ENCODE measurements at regions not wholly inside any gene's neighbourhood (a gene's known extent, or its start where the extent isn't known, plus 50 kb on each side); places are given as distances from the start of the nearest gene placed in this dataset.
A peak's percentile ranks its signal among the peaks of the same experiment; 100 is the strongest.

DNA sequence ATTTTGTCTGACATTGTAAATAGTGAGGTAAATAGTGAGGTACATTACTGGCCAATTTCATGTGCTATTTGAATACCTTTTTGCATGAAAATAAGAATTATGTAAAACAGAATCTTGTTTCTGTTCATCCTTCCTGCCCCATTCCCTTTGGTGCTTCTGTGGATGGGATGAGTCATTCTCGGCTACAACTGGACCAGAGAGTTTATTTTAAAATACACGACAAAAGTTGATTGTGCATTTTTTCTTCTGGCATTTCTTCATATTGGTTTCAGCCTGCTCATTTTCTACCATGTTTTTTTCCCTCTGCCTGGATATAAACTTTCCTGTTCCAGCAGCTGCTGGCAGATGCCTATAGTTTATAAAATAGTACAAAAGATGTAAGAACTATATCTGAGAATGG lies 107.5 kb downstream of the CYSLTR2 start:
- H3K4me3 ChIP-seq (ENCODE audit: control insufficient read depth, low read depth, low read length) = no peak overlapping the region
- no peak for DNase-seq (ENCODE audit: low read depth)
- TF ChIP-seq, protein P1, sequence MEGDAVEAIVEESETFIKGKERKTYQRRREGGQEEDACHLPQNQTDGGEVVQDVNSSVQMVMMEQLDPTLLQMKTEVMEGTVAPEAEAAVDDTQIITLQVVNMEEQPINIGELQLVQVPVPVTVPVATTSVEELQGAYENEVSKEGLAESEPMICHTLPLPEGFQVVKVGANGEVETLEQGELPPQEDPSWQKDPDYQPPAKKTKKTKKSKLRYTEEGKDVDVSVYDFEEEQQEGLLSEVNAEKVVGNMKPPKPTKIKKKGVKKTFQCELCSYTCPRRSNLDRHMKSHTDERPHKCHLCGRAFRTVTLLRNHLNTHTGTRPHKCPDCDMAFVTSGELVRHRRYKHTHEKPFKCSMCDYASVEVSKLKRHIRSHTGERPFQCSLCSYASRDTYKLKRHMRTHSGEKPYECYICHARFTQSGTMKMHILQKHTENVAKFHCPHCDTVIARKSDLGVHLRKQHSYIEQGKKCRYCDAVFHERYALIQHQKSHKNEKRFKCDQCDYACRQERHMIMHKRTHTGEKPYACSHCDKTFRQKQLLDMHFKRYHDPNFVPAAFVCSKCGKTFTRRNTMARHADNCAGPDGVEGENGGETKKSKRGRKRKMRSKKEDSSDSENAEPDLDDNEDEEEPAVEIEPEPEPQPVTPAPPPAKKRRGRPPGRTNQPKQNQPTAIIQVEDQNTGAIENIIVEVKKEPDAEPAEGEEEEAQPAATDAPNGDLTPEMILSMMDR (conservative IDR thresholded peaks at IDR 0.05; ENCODE audit: control insufficient read depth, insufficient read depth, low read depth, low read length) = no peak

DNA sequence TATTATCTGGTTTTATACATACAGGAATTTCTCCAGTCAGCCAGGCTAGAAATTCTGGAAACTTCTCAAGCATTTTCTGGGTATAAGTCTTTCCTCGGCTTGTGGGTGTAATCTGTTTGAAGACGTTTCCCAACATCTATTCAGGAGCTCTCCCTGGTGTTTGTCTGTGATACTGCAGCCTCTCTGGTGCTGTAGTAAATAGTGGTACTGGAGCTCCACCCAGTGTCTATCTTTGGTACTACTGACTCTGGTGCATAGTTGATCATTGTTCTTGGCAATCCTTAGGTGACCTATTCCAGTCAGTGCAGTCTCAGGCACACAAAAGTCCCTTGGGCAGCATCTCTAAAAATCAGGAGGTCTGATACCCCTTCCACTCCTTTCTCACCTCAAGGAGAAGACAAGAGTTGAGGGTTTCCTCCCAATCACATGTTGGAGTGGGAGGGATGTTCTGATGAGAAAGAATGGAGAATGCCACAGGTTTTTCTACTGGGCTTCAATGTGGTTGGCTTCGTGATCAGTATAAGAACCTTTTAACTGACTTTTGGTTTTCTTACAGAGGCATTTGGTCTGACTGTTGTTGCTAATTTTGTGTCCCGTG lies 115.5 kb downstream of the CYSLTR2 start:
- H3K4me3 ChIP-seq (ENCODE audit: control insufficient read depth, low read depth, low read length) = no peak overlapping the region
- TF ChIP-seq, protein P1 (conservative IDR thresholded peaks at IDR 0.05; ENCODE audit: control insufficient read depth, insufficient read depth, low read depth, low read length) = peak; percentile 100
- DNase-seq (ENCODE audit: low read depth) = peak; percentile 92

DNA sequence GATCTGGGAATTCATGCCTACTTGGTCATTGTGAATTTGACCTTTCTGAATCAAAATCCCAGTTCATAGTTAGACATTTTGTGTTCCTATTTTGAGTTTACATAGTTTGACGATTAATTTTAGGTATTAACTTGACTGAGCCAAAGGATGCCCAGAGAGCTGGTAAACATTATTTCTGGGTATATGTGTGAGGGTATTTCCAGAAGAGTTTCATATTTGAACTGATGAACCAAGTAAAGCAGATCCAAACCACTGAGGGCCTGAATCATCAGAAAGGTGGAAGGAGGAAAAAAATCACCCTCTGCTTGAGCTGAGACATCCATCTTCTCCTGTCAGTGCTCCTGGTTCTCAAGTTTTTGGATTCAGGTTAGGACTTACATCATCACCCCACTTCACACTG lies 116.6 kb downstream of the CYSLTR2 start:
- DNase-seq (ENCODE audit: low read depth) = no peak
- TF ChIP-seq, protein P1 (conservative IDR thresholded peaks at IDR 0.05; ENCODE audit: control insufficient read depth, insufficient read depth, low read depth, low read length) = no peak
- H3K4me3 ChIP-seq (ENCODE audit: control insufficient read depth, low read depth, low read length) = no peak overlapping the region

DNA sequence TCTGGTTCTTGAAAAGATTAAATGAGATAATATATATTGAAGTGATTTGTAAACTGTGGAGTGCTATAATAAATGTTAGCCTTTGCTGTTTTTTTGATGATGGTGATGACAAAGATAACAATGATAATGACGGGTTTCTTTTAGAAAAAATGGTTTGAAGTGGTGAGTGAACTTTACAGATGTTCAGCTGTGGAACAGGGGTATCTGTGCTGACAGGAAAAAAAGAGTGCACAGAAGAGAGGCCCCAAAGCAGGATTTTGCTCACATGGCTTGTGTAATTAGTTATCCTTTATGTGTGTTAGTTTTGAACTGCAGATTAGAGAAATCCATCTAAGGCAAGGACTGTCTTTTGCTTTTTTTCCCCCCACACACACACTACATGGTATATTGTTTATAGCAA lies 119.2 kb downstream of the CYSLTR2 start:
- DNase-seq (ENCODE audit: low read depth) = no peak
- TF ChIP-seq, protein P1 (conservative IDR thresholded peaks at IDR 0.05; ENCODE audit: control insufficient read depth, insufficient read depth, low read depth, low read length) = no peak
- no peak overlapping the region for H3K4me3 ChIP-seq (ENCODE audit: control insufficient read depth, low read depth, low read length)

DNA sequence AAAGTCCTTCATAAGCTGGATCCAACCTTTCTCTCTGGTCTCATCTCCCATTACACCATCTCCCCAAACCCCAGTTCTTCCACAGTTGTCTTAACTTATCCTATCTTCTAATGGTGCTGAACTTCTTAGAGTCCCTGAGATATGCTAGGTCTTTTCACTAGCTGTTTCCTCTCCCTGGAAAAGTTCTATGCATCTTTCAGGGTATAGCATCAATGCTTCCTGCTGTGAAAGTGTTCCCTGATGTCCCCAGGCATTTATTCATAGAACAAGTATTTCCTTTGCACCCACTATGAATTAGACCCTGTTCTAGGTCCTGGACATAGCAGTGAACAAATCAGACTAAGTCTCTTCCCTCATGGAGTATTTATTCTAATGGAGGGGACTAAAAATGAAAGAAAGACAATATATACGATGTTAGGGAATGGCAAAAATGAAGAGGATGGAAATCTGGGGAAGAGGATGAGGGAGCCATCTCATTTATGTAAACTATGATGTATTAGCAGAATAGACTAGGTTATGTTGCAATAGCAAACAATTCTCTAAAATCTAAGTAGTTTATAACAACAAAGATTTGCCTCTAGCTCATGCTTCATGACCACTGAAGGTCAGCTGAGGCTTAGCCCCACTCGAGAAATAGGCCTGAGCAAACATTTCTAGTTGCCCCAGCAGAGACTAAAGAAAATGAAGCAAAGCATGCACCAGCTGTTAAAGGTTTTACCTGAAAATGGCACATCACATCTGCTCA lies 120.0 kb downstream of the CYSLTR2 start:
- no peak overlapping the region for H3K4me3 ChIP-seq (ENCODE audit: control insufficient read depth, low read depth, low read length)
- DNase-seq (ENCODE audit: low read depth) = no peak
- TF ChIP-seq, protein P1 (conservative IDR thresholded peaks at IDR 0.05; ENCODE audit: control insufficient read depth, insufficient read depth, low read depth, low read length) = no peak

DNA sequence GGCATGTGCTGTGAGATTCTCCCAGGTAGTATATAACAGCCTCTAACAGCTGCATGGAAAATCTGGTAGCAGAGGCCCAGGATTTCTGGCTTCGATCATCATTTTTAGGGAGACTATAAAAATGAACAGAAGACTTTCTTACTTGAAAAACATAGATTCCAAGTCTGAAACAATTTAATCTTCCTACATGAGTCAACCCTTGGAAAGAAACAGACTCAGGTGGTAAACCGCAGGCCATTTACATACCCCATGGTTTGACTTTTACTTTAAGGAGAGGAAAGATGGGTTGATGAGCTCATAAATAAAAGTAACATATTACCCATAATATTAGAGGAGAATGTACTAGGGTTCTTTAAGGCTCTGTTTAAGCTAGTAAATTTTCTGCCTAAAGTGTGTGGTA lies 121.6 kb downstream of the CYSLTR2 start:
- TF ChIP-seq, protein P1 (conservative IDR thresholded peaks at IDR 0.05; ENCODE audit: control insufficient read depth, insufficient read depth, low read depth, low read length) = no peak
- DNase-seq (ENCODE audit: low read depth) = peak; percentile 92
- no peak overlapping the region for H3K4me3 ChIP-seq (ENCODE audit: control insufficient read depth, low read depth, low read length)

Measured in fibroblast of mammary gland (primary cell).